ENCODE measurements at regions not wholly inside any gene's neighbourhood (a gene's known extent, or its start where the extent isn't known, plus 50 kb on each side); places are given as distances from the start of the nearest gene placed in this dataset.

- no peak for DNase-seq (ENCODE audit: low read depth)
- TF ChIP-seq CTCF (IDR thresholded peaks at IDR 0.05; ENCODE audit: insufficient read depth, low read length), result no peak
- H3K4me3 ChIP-seq (ENCODE audit: low read depth, low read length), result no peak overlapping the region
Measured at GRCh38 chr2:128428415-128428814, 109.7 kb upstream of the HS6ST1 start.

GRCh38 chr2:128432423-128432822 lies 113.8 kb upstream of the HS6ST1 start:
- DNase-seq (ENCODE audit: low read depth), result no peak
- H3K4me3 ChIP-seq (ENCODE audit: low read depth, low read length), result no peak overlapping the region
- no peak for TF ChIP-seq CTCF (IDR thresholded peaks at IDR 0.05; ENCODE audit: insufficient read depth, low read length)

- DNase-seq (ENCODE audit: low read depth), result no peak
- H3K4me3 ChIP-seq (ENCODE audit: low read depth, low read length), result no peak overlapping the region
- no peak for TF ChIP-seq CTCF (IDR thresholded peaks at IDR 0.05; ENCODE audit: insufficient read depth, low read length)
Measured at GRCh38 chr2:128433911-128434550, 115.4 kb upstream of the HS6ST1 start.

- TF ChIP-seq CTCF (IDR thresholded peaks at IDR 0.05; ENCODE audit: insufficient read depth, low read length), result no peak
- DNase-seq (ENCODE audit: low read depth), result no peak
- no peak overlapping the region for H3K4me3 ChIP-seq (ENCODE audit: low read depth, low read length)
Measured at GRCh38 chr2:128435576-128436478, 117.2 kb upstream of the HS6ST1 start.

- H3K4me3 ChIP-seq (ENCODE audit: low read depth, low read length), result no peak overlapping the region
- no peak for TF ChIP-seq CTCF (IDR thresholded peaks at IDR 0.05; ENCODE audit: insufficient read depth, low read length)
- DNase-seq (ENCODE audit: low read depth), result no peak
Measured at GRCh38 chr2:128436479-128437203, 118.0 kb upstream of the HS6ST1 start.

- no peak for DNase-seq (ENCODE audit: low read depth)
- no peak for TF ChIP-seq CTCF (IDR thresholded peaks at IDR 0.05; ENCODE audit: insufficient read depth, low read length)
- no peak overlapping the region for H3K4me3 ChIP-seq (ENCODE audit: low read depth, low read length)
Measured at GRCh38 chr2:128437204-128437565, 118.5 kb upstream of the HS6ST1 start.

All from fibroblast of the aortic adventitia (primary cell).